ENCODE measurements at regions not wholly inside any gene's neighbourhood (a gene's known extent, or its start where the extent isn't known, plus 50 kb on each side); places are given as distances from the start of the nearest gene placed in this dataset.
"Not testable (repeated sequence)": the region's sequence is repeated elsewhere in the genome, so short reads cannot be mapped to it uniquely, and the experiment has no call there.

- not testable (repeated sequence) for TF ChIP-seq POLR2AphosphoS5 (IDR thresholded peaks at IDR 0.05; ENCODE audit: control insufficient read depth, insufficient read depth, low read depth, low read length); CBFB (CRISPR knock-in tag; IDR thresholded peaks at IDR 0.05); FOS (IDR thresholded peaks at IDR 0.05; ENCODE audit: extremely low read depth, insufficient read length); SMC3 (conservative IDR thresholded peaks at IDR 0.05; ENCODE audit: insufficient read depth, low read depth, low read length); POLR2A (conservative IDR thresholded peaks at IDR 0.05); ZNF57 (CRISPR knock-in tag; IDR thresholded peaks at IDR 0.05); RBBP5 (IDR thresholded peaks at IDR 0.05; ENCODE audit: borderline replicate concordance, insufficient read depth, low read length, poor library complexity, severe bottlenecking); MAX (CRISPR knock-in tag; IDR thresholded peaks at IDR 0.05)
- TF ChIP-seq, protein P1, sequence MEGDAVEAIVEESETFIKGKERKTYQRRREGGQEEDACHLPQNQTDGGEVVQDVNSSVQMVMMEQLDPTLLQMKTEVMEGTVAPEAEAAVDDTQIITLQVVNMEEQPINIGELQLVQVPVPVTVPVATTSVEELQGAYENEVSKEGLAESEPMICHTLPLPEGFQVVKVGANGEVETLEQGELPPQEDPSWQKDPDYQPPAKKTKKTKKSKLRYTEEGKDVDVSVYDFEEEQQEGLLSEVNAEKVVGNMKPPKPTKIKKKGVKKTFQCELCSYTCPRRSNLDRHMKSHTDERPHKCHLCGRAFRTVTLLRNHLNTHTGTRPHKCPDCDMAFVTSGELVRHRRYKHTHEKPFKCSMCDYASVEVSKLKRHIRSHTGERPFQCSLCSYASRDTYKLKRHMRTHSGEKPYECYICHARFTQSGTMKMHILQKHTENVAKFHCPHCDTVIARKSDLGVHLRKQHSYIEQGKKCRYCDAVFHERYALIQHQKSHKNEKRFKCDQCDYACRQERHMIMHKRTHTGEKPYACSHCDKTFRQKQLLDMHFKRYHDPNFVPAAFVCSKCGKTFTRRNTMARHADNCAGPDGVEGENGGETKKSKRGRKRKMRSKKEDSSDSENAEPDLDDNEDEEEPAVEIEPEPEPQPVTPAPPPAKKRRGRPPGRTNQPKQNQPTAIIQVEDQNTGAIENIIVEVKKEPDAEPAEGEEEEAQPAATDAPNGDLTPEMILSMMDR (IDR thresholded peaks at IDR 0.05 in 2 of 3, conservative IDR thresholded peaks at IDR 0.05 in 1 of 3; ENCODE audit: insufficient read depth in 2 of 3, low read depth in 1 of 3, low read length in 3 of 3) = not testable (repeated sequence)
Observed at GRCh38 chr4:75253094-75253493, 261.1 kb downstream of the RCHY1 start.
